WERI-Rb-1 (cell line): ENCODE measurements at regions not wholly inside any gene's neighbourhood (a gene's known extent, or its start where the extent isn't known, plus 50 kb on each side); places are given as distances from the start of the nearest gene placed in this dataset.
"Not testable (repeated sequence)": the region's sequence is repeated elsewhere in the genome, so short reads cannot be mapped to it uniquely, and the experiment has no call there.

Experiments
- DNase-seq: peaks from one replicate; pipeline ENCODE4 v3.0.0-alpha.2; 2020
- H3K27ac ChIP-seq: fragments of 250-450 bp; sonication (Bioruptor Pico); 2 replicates; pipeline ENCODE4 v1.5.1; 2020; ENCODE audit warnings: mild to moderate bottlenecking, moderate library complexity
- H3K27me3 ChIP-seq: fragments of 250-450 bp; sonication (Bioruptor Pico); 2 replicates; pipeline ENCODE4 v1.5.1; 2021; ENCODE audit warnings: mild to moderate bottlenecking, low read depth, moderate library complexity; ENCODE audit not compliant: insufficient read depth, severe bottlenecking
- H3K36me3 ChIP-seq: fragments of 250-450 bp; sonication (Bioruptor Pico); 2 replicates; pipeline ENCODE4 v1.5.1; 2020; ENCODE audit warnings: mild to moderate bottlenecking, moderate library complexity
- H3K4me3 ChIP-seq: 2 replicates; pipeline ENCODE4 v1.5.1; 2011; ENCODE audit warnings: low read depth, mild to moderate bottlenecking, control low read depth, low read length
- H3K9me3 ChIP-seq: fragments of 250-450 bp; sonication (Bioruptor Pico); 2 replicates; pipeline ENCODE4 v1.5.1; 2021; ENCODE audit warnings: mild to moderate bottlenecking, moderate library complexity; ENCODE audit not compliant: severe bottlenecking
- CTCF ChIP-seq: IDR thresholded peaks from 2 replicates; pipeline ENCODE4 v1.5.1; 2011; ENCODE audit warnings: low read depth, mild to moderate bottlenecking, control low read depth, inconsistent platforms, low read length

- no peaks in the 10 kb centered on the region for H3K9me3 ChIP-seq
- no peak for DNase-seq
- no peaks in the 10 kb centered on the region for H3K27me3 ChIP-seq
- no peak overlapping the region for H3K4me3 ChIP-seq
- TF ChIP-seq CTCF: no peak
- no peak overlapping the region for H3K27ac ChIP-seq
- no peaks in the 10 kb centered on the region for H3K36me3 ChIP-seq
Measured at GRCh38 chr11:81241672-81242275, 1491.9 kb downstream of the FAM181B start.

- Histone ChIP-seq H3K36me3 (no peaks in the 10 kb centered on the region), H3K27me3 (no peaks in the 10 kb centered on the region), H3K4me3 (no peak overlapping the region), H3K9me3 (no peaks in the 10 kb centered on the region), H3K27ac (no peak overlapping the region)
- DNase-seq: peak; percentile 15
- peak; percentile 22; the same call in 1 of the 2 replicates for TF ChIP-seq CTCF
Measured at GRCh38 chr11:81237139-81237538, 1496.5 kb downstream of the FAM181B start.

- not testable (repeated sequence) for H3K27me3 ChIP-seq, H3K27ac ChIP-seq
Measured at GRCh38 chr11:81227409-81227808, 1506.3 kb downstream of the FAM181B start.

GRCh38 chr11:81224396-81224795 is 1509.3 kb downstream of the FAM181B start:
- no peaks in the 10 kb centered on the region for H3K9me3 ChIP-seq
- no peak for TF ChIP-seq CTCF
- H3K36me3 ChIP-seq: no peaks in the 10 kb centered on the region
- no peaks in the 10 kb centered on the region for H3K27me3 ChIP-seq
- no peak overlapping the region for H3K27ac ChIP-seq
- H3K4me3 ChIP-seq: no peak overlapping the region
- no peak for DNase-seq

More at GRCh38 chr11:81227409-81227808, 1506.3 kb downstream of the FAM181B start:
- H3K4me3 ChIP-seq, H3K9me3 ChIP-seq, H3K36me3 ChIP-seq, DNase-seq: not testable (repeated sequence)

GRCh38 chr11:81222491-81222890 is 1511.2 kb downstream of the FAM181B start:
- no peak for TF ChIP-seq CTCF
- no peak overlapping the region for H3K4me3 ChIP-seq
- peak; percentile 63 for DNase-seq
- H3K9me3 ChIP-seq: no peaks in the 10 kb centered on the region
- H3K36me3 ChIP-seq: no peaks in the 10 kb centered on the region
- H3K27me3 ChIP-seq: no peaks in the 10 kb centered on the region
- H3K27ac ChIP-seq: no peak overlapping the region

- Histone ChIP-seq H3K27ac (no peak overlapping the region), H3K4me3 (no peak overlapping the region), H3K36me3 (no peaks in the 10 kb centered on the region), H3K9me3 (no peaks in the 10 kb centered on the region), H3K27me3 (no peaks in the 10 kb centered on the region)
- TF ChIP-seq CTCF: no peak
- DNase-seq: no peak
Measured at GRCh38 chr11:81220146-81220895, 1513.3 kb downstream of the FAM181B start.
